GM20000 (cell line): ENCODE measurements at regions not wholly inside any gene's neighbourhood (a gene's known extent, or its start where the extent isn't known, plus 50 kb on each side); places are given as distances from the start of the nearest gene placed in this dataset.

Experiments
- DNase-seq: peaks from one replicate; pipeline ENCODE4 v3.0.0; 2012; ENCODE audit warnings: low spot score
- CTCF ChIP-seq: IDR thresholded peaks from 2 replicates; pipeline ENCODE4 v1.5.1; 2012; ENCODE audit warnings: mild to moderate bottlenecking, control low read depth; ENCODE audit errors: extremely low read depth, missing control alignments

DNA sequence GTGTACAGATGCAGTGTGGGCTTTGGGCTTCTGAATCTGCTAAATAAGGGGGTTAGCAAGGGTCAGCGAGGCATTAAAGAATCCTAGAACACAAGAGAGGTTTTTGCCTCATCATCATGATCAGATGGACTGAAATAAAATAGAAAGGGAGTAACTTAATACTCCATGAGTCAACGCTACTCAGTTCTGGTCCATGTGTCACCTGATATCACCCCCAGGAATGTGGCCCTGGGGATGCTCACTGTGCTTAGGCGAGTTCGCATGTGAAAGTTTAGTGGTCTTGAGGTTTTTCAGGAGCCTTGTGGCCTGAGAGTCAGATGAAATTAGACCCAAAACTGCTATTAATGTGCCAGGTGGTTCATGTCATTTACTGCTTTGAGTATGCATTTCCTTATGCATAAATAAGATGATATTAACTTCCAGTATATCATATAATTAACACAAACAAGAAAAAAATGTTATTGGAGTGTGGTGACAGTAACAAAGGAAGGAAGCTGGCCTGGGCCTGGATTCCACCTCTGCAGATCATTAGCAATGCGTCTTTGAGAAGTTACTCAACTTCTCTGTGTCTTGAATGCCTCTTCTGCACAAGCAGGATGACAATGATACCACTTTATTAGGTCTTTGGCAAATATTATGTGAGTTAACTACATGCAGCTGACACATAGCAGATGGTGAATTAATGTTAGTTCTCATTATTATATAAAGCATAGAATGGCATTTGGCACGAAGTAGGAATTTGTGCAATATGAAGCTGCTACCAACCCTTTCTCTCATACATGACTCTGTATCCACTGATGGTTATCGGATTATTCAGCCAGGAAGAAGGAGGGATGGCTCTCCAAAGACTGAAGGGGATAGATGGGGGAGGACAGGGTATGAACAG is 1272.6 kb downstream of the AACS start:
- no peak for TF ChIP-seq CTCF
- DNase-seq = no peak

DNA sequence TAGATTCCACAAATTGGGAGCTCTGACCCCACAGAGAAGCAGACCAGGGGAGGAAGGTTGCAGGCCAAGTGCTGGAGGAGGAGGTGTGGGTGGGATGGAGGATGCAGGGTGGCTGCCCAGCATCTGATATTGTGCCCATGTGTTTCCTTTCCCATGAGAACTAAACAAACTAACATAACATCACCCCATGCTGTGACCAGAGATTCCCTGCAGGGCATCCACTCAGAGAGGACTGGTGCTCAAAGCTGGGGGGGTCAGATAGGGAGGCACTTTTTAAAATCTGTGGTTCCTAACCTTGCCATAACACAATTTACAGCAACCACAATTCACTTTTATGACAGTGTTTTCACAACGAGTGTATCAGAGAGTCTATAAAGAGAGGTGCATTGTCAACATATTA is 1277.6 kb downstream of the AACS start:
- no peak for TF ChIP-seq CTCF
- DNase-seq = no peak

- no peak for DNase-seq
- no peak for TF ChIP-seq CTCF
Measured at GRCh38 chr12:126343321-126343720, 1278.1 kb downstream of the AACS start.

GRCh38 chr12:126346087-126346486 is 1280.9 kb downstream of the AACS start:
- no peak for DNase-seq
- no peak for TF ChIP-seq CTCF

DNA sequence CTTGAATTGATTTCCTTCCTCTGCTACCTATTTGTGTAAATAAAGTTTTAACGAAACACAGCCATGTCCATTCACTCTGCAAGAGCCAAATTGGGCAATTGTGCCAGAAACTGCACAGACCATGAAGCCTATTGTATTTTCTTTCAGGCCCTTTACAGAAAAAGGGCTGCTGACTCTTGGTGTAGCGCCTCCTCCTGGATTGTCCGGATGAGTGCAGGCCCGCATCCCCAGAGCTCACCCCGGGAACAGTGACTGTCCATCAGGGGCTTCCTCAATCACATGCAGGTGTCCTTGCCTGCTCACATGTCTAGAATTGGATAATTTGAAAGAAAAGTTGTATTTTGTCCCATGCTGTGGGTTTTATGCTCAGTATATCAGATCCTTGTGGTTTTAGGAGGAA is 1282.2 kb downstream of the AACS start:
- no peak for TF ChIP-seq CTCF
- DNase-seq = no peak

- DNase-seq = no peak
- TF ChIP-seq CTCF = no peak
Measured at GRCh38 chr12:126349383-126349782, 1284.1 kb downstream of the AACS start.

DNA sequence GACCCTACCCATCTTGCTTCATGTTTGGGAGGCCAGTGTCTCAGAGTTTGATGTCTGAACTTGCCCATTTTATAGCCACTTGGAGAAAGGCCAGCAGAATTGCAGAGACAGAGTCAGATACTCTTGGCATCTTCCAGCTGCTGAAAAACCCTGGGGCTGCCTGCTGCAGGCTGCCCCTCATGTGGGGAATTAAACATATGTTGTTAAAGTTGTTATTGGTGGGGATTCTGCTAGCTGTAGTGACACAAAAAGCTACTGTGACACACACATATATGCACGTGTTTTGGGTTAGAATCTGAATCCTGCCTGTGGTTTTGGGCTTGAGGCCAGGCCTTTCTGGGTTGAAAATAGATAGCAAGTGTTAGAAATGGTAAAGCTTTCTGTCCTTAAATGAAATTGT is 1288.4 kb downstream of the AACS start:
- DNase-seq = no peak

More for the DNA sequence above, 1288.4 kb downstream of the AACS start:
- no peak for TF ChIP-seq CTCF
